HG02623 (cell line): ENCODE measurements at regions not wholly inside any gene's neighbourhood (a gene's known extent, or its start where the extent isn't known, plus 50 kb on each side); places are given as distances from the start of the nearest gene placed in this dataset.

Source experiments
- ATAC-seq: cut with Tn5 transposase; IDR thresholded peaks from one replicate; pipeline ENCODE4 v1.9.1; 2021; ENCODE audit warnings: moderate library complexity; ENCODE audit not compliant: unreplicated experiment

- no peak for ATAC-seq
These were observed 51.0 kb upstream of the IL12A start for GRCh38 chr3:159937561-159938166.

- no peak for ATAC-seq
These were observed 49.9 kb upstream of the IL12A start for GRCh38 chr3:159938714-159939113.
